ENCODE measurements at regions not wholly inside any gene's neighbourhood (a gene's known extent, or its start where the extent isn't known, plus 50 kb on each side); places are given as distances from the start of the nearest gene placed in this dataset.
"Not testable (repeated sequence)": the region's sequence is repeated elsewhere in the genome, so short reads cannot be mapped to it uniquely, and the experiment has no call there.

DNA sequence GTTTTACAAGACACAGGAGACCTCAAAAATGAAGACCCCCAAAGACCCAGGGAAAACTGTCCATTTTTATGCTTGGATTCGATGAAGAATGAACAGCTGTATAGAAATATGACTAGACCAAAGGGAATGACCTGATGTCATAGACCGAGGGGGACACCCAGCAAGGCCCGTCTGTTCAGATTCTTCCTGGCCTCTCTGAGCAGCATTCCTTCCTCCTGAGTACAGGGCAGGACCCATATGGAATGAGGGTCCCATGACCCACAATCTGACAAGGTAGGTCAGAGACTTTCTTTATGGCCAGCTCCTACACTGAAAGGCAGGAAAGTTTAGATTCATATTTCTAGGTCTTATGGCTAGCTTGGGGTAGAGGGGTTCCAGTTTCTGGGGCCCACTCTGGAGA, 356.0 kb downstream of the GATA3 start:
- H3K4me3 ChIP-seq (ENCODE audit: control insufficient read depth, low read depth, low read length): no peak overlapping the region
- DNase-seq (ENCODE audit: low read depth): no peak
- TF ChIP-seq, protein P1, sequence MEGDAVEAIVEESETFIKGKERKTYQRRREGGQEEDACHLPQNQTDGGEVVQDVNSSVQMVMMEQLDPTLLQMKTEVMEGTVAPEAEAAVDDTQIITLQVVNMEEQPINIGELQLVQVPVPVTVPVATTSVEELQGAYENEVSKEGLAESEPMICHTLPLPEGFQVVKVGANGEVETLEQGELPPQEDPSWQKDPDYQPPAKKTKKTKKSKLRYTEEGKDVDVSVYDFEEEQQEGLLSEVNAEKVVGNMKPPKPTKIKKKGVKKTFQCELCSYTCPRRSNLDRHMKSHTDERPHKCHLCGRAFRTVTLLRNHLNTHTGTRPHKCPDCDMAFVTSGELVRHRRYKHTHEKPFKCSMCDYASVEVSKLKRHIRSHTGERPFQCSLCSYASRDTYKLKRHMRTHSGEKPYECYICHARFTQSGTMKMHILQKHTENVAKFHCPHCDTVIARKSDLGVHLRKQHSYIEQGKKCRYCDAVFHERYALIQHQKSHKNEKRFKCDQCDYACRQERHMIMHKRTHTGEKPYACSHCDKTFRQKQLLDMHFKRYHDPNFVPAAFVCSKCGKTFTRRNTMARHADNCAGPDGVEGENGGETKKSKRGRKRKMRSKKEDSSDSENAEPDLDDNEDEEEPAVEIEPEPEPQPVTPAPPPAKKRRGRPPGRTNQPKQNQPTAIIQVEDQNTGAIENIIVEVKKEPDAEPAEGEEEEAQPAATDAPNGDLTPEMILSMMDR (conservative IDR thresholded peaks at IDR 0.05; ENCODE audit: control insufficient read depth, insufficient read depth, low read depth, low read length): no peak

DNA sequence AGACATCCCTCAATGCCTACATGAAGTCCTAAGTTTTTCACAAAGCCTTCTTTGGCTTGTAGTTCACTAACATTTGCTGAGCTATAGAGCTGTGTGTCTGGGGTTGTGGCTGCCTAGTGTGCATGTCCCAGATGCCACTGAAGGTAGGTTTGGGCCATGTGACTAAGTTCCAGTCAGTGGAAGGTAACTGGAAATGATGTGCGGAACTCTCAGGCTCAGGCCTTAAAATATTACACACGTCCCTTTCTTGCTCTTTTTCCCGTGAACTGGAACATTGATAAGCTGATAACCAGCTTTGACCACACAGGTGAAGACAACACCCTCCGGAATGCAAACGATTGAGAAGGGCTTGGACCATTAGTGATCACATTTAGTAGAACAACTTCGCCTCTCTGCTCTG, 358.1 kb downstream of the GATA3 start:
- DNase-seq (ENCODE audit: low read depth): no peak
- H3K4me3 ChIP-seq (ENCODE audit: control insufficient read depth, low read depth, low read length): no peak overlapping the region
- TF ChIP-seq, protein P1 (conservative IDR thresholded peaks at IDR 0.05; ENCODE audit: control insufficient read depth, insufficient read depth, low read depth, low read length): no peak

- not testable (repeated sequence) for DNase-seq (ENCODE audit: low read depth); H3K4me3 ChIP-seq (ENCODE audit: control insufficient read depth, low read depth, low read length)
Measured at GRCh38 chr10:8415029-8415428, 360.5 kb downstream of the GATA3 start.

DNA sequence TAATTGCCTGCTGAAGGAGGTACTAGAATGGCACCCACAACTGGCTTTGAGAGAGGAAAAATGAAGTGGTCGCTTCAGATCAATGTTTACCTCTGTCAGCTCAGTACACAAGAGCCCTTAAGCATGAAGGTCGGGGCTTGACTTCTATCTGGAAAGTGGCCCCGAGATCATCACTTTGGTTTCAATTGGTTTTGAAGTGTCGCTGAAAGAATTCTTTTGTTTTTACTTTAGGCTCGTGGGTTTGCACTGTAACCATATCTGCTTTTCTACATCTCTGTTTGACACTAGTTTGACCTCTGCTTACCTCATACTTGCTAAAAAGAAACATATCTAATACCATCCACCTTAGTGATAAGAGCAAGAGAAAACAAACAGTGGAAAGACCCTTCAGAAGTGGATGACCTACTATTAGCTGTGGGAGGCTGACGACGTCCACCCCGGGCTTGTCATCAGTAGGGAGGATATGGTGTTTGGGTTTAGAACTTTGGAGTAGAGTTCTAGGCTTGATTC, 361.8 kb downstream of the GATA3 start:
- no peak overlapping the region for H3K4me3 ChIP-seq (ENCODE audit: control insufficient read depth, low read depth, low read length)
- no peak for DNase-seq (ENCODE audit: low read depth)

GRCh38 chr10:8416760-8417159, 362.3 kb downstream of the GATA3 start:
- no peak overlapping the region for H3K4me3 ChIP-seq (ENCODE audit: control insufficient read depth, low read depth, low read length)
- no peak for DNase-seq (ENCODE audit: low read depth)
- TF ChIP-seq, protein P1 (conservative IDR thresholded peaks at IDR 0.05; ENCODE audit: control insufficient read depth, insufficient read depth, low read depth, low read length): no peak

More for the DNA sequence above, 361.8 kb downstream of the GATA3 start:
- TF ChIP-seq, protein P1 (conservative IDR thresholded peaks at IDR 0.05; ENCODE audit: control insufficient read depth, insufficient read depth, low read depth, low read length): no peak

DNA sequence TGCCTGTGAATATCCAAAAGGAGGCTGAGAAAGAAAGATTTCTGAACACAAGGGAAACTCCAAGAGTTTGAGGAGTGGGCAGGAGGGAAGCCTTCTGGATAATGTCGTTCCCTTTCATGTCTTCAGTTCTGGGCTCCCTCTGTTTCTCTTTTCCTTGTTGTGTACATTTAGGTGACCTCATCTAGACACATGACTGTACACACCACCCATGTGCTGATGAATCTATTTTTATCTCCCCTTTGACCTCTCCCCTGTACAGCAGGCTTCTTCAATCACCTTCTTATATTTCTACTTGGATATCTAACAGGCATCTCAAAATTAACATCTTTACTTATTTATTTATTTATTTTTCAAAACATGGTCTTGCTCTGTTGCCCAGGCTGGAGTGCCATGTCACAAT, 363.1 kb downstream of the GATA3 start:
- no peak for DNase-seq (ENCODE audit: low read depth)
- H3K4me3 ChIP-seq (ENCODE audit: control insufficient read depth, low read depth, low read length): no peak overlapping the region
- TF ChIP-seq, protein P1 (conservative IDR thresholded peaks at IDR 0.05; ENCODE audit: control insufficient read depth, insufficient read depth, low read depth, low read length): no peak

DNA sequence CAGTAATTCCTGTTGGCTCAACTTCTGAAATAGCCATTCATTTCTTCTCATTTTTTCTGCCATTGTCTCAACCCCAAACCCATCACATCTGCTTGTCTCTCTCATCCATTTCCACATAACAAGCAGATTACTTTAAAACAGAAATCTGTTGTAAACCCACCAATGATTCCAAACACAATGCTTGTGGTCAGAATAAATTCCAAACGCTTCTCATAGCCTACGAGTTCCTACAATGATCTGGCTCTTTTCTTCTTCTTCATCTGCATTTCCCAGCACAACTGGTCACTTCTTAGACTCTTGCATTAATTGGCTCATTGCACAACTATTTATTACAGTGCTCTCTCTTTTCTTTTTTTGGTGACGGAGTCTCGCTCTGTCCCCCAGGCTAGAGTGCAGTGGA, 364.1 kb downstream of the GATA3 start:
- no peak overlapping the region for H3K4me3 ChIP-seq (ENCODE audit: control insufficient read depth, low read depth, low read length)

More for the DNA sequence above, 364.1 kb downstream of the GATA3 start:
- TF ChIP-seq, protein P1 (conservative IDR thresholded peaks at IDR 0.05; ENCODE audit: control insufficient read depth, insufficient read depth, low read depth, low read length): no peak
- peak; percentile 1 for DNase-seq (ENCODE audit: low read depth)
